GM12891 (cell line): ENCODE measurements at regions not wholly inside any gene's neighbourhood (a gene's known extent, or its start where the extent isn't known, plus 50 kb on each side); places are given as distances from the start of the nearest gene placed in this dataset.

Experiments
- POLR2A ChIP-seq: IDR thresholded peaks from 2 replicates; pipeline ENCODE4 v1.6.1; 2011; ENCODE audit warnings: low read depth, low read length, control low read depth
- POLR2AphosphoS5 ChIP-seq: IDR thresholded peaks from 2 replicates; pipeline ENCODE4 v1.6.1; 2011; ENCODE audit warnings: low read depth, low read length, control low read depth
- POU2F2 ChIP-seq: IDR thresholded peaks from 2 replicates; pipeline ENCODE4 v1.6.1; 2011; ENCODE audit warnings: low read depth, mild to moderate bottlenecking, control low read depth, low read length, moderate library complexity
- SPI1 ChIP-seq: IDR thresholded peaks from 2 replicates; pipeline ENCODE4 v1.6.1; 2011; ENCODE audit warnings: low read depth, low read length, control low read depth

GRCh38 chr10:10758306-10758705, 259.4 kb upstream of the CELF2 start:
- TF ChIP-seq POU2F2 (no peak), POLR2AphosphoS5 (no peak), SPI1 (no peak), POLR2A (no peak)
